A673 (cell line): ENCODE measurements at regions not wholly inside any gene's neighbourhood (a gene's known extent, or its start where the extent isn't known, plus 50 kb on each side); places are given as distances from the start of the nearest gene placed in this dataset.

Experiments
- BruUV-seq: library from RNA; stranded (reverse); fragments of 400-500 nt; replicated peaks from 2 replicates; lab custom pipeline; 2021; lab: Mats Ljungman, UMichigan
- CTCF ChIA-PET: fragments of 300-600 bp; sonication (Branson Sonifier 250); formaldehyde crosslinking; loops from one replicate; lab custom pipeline; 2022; ENCODE audit warnings: antibody characterized with exemption; lab: Charles Lee
- POLR2A ChIA-PET: fragments of 300-600 bp; sonication (Branson Sonifier 250); formaldehyde crosslinking; loops from one replicate; lab custom pipeline; 2022; ENCODE audit warnings: antibody characterized with exemption; ENCODE audit not compliant: low non-redundant PET; lab: Charles Lee
- DNase-seq: peaks from one replicate; pipeline ENCODE4 v3.0.0-alpha.2; 2015; ENCODE audit warnings: low spot score
- H3K27ac ChIP-seq: fragments of 200-600 bp; sonication (generic); 2 replicates; pipeline ENCODE4 v1.5.1; 2016; ENCODE audit warnings: mixed run types, low read depth, mild to moderate bottlenecking, mixed read lengths, antibody characterized with exemption, low read length; ENCODE audit not compliant: poor library complexity, severe bottlenecking
- H3K27me3 ChIP-seq: fragments of 200-600 bp; sonication (generic); replicated peaks from 2 replicates; pipeline ENCODE4 v1.6.1; 2017; ENCODE audit warnings: mixed run types, low read depth, mild to moderate bottlenecking, mixed read lengths, antibody characterized with exemption, low read length; ENCODE audit not compliant: insufficient read depth, poor library complexity
- H3K36me3 ChIP-seq: fragments of 200-600 bp; sonication (generic); 2 replicates; pipeline ENCODE4 v1.6.1; 2016; ENCODE audit warnings: mixed run types, mild to moderate bottlenecking, mixed read lengths, antibody characterized with exemption, low read length; ENCODE audit not compliant: insufficient read depth, poor library complexity, severe bottlenecking
- H3K4me1 ChIP-seq: fragments of 200-600 bp; sonication (generic); 2 replicates; pipeline ENCODE4 v1.6.1; 2017; ENCODE audit warnings: mixed run types, mild to moderate bottlenecking, mixed read lengths, antibody characterized with exemption, low read length; ENCODE audit not compliant: insufficient read depth, poor library complexity, severe bottlenecking
- H3K4me3 ChIP-seq: fragments of 200-600 bp; sonication (generic); 2 replicates; pipeline ENCODE4 v1.5.1; 2016; ENCODE audit warnings: low read depth, mixed run types, mild to moderate bottlenecking, mixed read lengths, low read length; ENCODE audit not compliant: poor library complexity, severe bottlenecking
- H3K9me3 ChIP-seq: fragments of 200-600 bp; sonication (generic); 2 replicates; pipeline ENCODE4 v1.6.1; 2016; ENCODE audit warnings: mixed run types, low read depth, mild to moderate bottlenecking, mixed read lengths, antibody characterized with exemption, low read length; ENCODE audit not compliant: poor library complexity, severe bottlenecking
- EZH2 ChIP-seq: fragments of 200-600 bp; sonication (generic); IDR thresholded peaks from 2 replicates; pipeline ENCODE4 v1.6.1; 2017; ENCODE audit warnings: borderline replicate concordance, low read depth, mild to moderate bottlenecking, mixed read lengths, antibody characterized with exemption, low read length; ENCODE audit not compliant: poor library complexity, severe bottlenecking
- intact Hi-C: fragments of 100-400 bp; cut with micrococcal nuclease; formaldehyde crosslinking; loops from one replicate; pipeline ENCODE4 v1.10.0; 2022; ENCODE audit not compliant: unreplicated experiment
- TF ChIP-seq, protein P1 (sequence below): fragments of 300-800, 200-600 bp; sonication (generic); conservative IDR thresholded peaks from 2 replicates; pipeline ENCODE4 v1.5.1; 2017; ENCODE audit warnings: low read depth, mild to moderate bottlenecking, antibody characterized with exemption, low read length, moderate library complexity, mixed read lengths

- H3K4me3 ChIP-seq = no peak overlapping the region
- no peak overlapping the region for H3K27ac ChIP-seq
- TF ChIP-seq, protein P1, sequence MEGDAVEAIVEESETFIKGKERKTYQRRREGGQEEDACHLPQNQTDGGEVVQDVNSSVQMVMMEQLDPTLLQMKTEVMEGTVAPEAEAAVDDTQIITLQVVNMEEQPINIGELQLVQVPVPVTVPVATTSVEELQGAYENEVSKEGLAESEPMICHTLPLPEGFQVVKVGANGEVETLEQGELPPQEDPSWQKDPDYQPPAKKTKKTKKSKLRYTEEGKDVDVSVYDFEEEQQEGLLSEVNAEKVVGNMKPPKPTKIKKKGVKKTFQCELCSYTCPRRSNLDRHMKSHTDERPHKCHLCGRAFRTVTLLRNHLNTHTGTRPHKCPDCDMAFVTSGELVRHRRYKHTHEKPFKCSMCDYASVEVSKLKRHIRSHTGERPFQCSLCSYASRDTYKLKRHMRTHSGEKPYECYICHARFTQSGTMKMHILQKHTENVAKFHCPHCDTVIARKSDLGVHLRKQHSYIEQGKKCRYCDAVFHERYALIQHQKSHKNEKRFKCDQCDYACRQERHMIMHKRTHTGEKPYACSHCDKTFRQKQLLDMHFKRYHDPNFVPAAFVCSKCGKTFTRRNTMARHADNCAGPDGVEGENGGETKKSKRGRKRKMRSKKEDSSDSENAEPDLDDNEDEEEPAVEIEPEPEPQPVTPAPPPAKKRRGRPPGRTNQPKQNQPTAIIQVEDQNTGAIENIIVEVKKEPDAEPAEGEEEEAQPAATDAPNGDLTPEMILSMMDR = no peak
- no peak for TF ChIP-seq EZH2
- no peaks in the 10 kb centered on the region for H3K4me1 ChIP-seq
- H3K36me3 ChIP-seq = no peaks in the 10 kb centered on the region
- DNase-seq = no peak
- peaks cover 7% of the 10 kb centered on the region for H3K27me3 ChIP-seq
- POLR2A ChIA-PET = no interaction called here
- CTCF ChIA-PET = no interaction called here
- H3K9me3 ChIP-seq = no peaks in the 10 kb centered on the region
- intact Hi-C loops = loop anchor here (5.0 kb wide), 1 partner anchor 50 kb away; no protein-coding TSS in a partner anchor
- BruUV-seq = no TSS peak
Measured at GRCh38 chr20:7437311-7437710, 502.9 kb downstream of the HAO1 start.

DNA sequence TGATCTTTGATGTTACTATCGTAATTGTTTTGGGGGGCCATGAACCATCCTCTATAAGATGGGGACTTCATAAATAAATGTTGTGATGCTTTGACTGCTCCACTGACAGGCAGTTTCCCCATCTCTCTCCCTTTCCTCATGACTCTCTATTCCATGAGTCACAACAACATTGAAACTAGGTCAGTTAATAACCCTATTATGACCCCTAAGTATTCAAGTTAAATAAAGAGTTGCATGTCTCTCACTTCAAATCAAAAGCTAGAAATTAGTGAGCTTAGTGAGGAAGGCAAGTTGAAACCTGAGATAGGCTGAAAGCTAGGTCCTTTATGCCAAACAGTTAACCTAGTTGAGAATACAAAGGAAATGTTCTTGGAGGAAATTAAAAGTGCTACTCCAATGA is 491.0 kb downstream of the HAO1 start:
- no TSS peak for BruUV-seq
- TF ChIP-seq, protein P1 = no peak
- TF ChIP-seq EZH2 = no peak
- DNase-seq = no peak
- Histone ChIP-seq H3K36me3 (no peaks in the 10 kb centered on the region), H3K27ac (no peak overlapping the region), H3K9me3 (no peaks in the 10 kb centered on the region), H3K4me3 (no peak overlapping the region), H3K4me1 (no peaks in the 10 kb centered on the region), H3K27me3 (no peaks in the 10 kb centered on the region)
- ChIA-PET POLR2A (interaction anchor here (0.6 kb wide), 1 partner anchor 1350 kb away, joined by 11 read pairs; no protein-coding TSS in a partner anchor), CTCF (no interaction called here)
- intact Hi-C loops = no loop called here

DNA sequence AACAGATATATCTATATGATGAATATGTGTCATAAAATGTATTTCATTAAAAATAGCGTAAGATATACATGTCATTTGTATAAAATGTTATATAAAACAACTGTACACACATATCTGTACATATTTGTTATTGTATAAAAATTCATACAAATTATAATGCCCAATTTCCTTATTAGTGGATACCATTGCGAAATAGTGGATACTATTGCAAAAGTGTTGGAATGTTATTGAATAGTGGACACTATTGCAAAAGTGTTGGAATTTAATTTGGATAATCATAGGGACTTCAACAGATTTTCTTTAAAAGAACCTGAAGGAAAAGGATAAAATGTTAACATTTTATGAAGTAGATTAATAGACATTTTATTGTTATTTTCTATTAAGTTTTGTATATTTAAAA is 487.4 kb downstream of the HAO1 start:
- H3K36me3 ChIP-seq = no peaks in the 10 kb centered on the region
- no peaks in the 10 kb centered on the region for H3K27me3 ChIP-seq
- no TSS peak for BruUV-seq
- no peak for TF ChIP-seq EZH2
- TF ChIP-seq, protein P1 = no peak
- ChIA-PET POLR2A (no interaction called here), CTCF (no interaction called here)
- H3K4me3 ChIP-seq = no peak overlapping the region
- H3K9me3 ChIP-seq = no peaks in the 10 kb centered on the region
- no peaks in the 10 kb centered on the region for H3K4me1 ChIP-seq
- no peak for DNase-seq
- H3K27ac ChIP-seq = no peak overlapping the region
- intact Hi-C loops = no loop called here
